Coronary artery (tissue), 2 donors: ENCODE measurements at regions not wholly inside any gene's neighbourhood (a gene's known extent, or its start where the extent isn't known, plus 50 kb on each side); places are given as distances from the start of the nearest gene placed in this dataset.
"Not testable (repeated sequence)": the region's sequence is repeated elsewhere in the genome, so short reads cannot be mapped to it uniquely, and the experiment has no call there.

Experiments
- DNase-seq: peaks from one replicate; pipeline ENCODE4 v3.0.0-alpha.2; 2017; ENCODE audit warnings: low spot score
- H3K27ac ChIP-seq, 2 donors: fragments of 200-600 bp; sonication (generic); one replicate each; pipeline ENCODE4 v1.5.1; 2016 to 2019
- H3K4me3 ChIP-seq: fragments of 200-600 bp; sonication (generic); 2 replicates; pipeline ENCODE4 v1.5.1; 2016; ENCODE audit warnings: mild to moderate bottlenecking, moderate library complexity
- TF ChIP-seq, protein P1 (sequence below): fragments of 200-600 bp; sonication (generic); IDR thresholded peaks from one replicate; pipeline ENCODE4 v1.5.1; 2019; ENCODE audit warnings: antibody characterized with exemption

GRCh38 chr11:134971381-134971780 lies 559.3 kb upstream of the B3GAT1 start:
- no peak overlapping the region for H3K4me3 ChIP-seq
- TF ChIP-seq, protein P1, sequence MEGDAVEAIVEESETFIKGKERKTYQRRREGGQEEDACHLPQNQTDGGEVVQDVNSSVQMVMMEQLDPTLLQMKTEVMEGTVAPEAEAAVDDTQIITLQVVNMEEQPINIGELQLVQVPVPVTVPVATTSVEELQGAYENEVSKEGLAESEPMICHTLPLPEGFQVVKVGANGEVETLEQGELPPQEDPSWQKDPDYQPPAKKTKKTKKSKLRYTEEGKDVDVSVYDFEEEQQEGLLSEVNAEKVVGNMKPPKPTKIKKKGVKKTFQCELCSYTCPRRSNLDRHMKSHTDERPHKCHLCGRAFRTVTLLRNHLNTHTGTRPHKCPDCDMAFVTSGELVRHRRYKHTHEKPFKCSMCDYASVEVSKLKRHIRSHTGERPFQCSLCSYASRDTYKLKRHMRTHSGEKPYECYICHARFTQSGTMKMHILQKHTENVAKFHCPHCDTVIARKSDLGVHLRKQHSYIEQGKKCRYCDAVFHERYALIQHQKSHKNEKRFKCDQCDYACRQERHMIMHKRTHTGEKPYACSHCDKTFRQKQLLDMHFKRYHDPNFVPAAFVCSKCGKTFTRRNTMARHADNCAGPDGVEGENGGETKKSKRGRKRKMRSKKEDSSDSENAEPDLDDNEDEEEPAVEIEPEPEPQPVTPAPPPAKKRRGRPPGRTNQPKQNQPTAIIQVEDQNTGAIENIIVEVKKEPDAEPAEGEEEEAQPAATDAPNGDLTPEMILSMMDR, result no peak
- DNase-seq, result no peak
- H3K27ac ChIP-seq, result no peak overlapping the region

DNA sequence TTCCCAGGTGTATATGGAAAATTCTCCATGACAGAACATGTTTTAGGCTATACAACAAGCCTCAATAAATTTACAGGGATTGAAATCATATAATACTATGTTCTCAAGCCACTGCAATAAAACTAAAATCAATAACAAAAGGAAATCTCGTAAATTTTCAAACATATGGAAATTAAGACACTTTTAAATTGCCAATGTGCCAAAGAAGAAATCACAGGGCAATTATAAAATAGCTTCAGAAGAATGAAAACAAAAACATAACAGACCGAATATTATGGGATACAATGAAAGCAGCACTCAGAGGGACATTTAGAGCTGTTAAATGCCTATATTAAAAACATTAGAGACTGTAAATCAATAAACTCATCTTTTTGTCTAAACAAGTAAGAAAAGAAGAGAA lies 555.7 kb upstream of the B3GAT1 start:
- TF ChIP-seq, protein P1, result no peak
- Histone ChIP-seq H3K4me3 (no peak overlapping the region), H3K27ac (no peak overlapping the region)
- no peak for DNase-seq

DNA sequence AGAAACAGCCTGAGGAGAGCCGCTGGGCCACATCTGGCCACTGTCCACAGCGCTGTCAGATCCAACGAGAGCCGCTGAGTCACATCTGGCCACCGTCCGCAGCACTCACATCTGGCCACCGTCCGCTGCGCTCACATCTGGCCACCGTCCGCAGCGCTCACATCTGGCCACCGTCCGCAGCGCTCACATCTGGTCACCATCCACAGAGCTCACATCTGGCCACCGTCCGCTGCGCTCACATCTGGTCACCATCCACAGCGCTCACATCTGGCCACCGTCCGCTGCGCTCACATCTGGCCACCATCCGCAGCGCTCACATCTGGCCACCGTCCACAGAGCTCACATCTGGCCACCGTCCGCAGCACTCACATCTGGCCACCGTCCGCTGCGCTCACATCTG lies 549.3 kb upstream of the B3GAT1 start:
- H3K27ac ChIP-seq, DNase-seq, H3K4me3 ChIP-seq: not testable (repeated sequence)

DNA sequence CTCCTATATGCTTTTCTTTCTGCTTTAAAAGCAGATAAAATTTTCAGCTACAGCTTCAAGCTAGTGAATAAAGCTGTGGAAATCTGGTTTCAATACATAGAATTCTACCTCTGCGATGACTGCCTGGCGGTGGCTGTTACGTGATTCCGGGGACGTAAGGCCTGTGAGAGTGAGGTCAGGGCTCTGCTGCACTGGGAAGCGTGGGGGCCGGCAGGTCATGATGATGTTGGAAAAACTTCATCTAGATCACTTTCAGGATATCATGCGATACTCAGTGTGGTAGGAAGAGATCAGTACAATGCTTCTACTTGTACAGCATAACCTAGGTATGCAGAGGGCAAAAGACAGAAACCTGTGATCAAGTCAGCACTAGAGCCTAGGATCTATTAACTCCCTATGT lies 546.8 kb upstream of the B3GAT1 start:
- TF ChIP-seq, protein P1, result no peak
- Histone ChIP-seq H3K27ac (no peak overlapping the region), H3K4me3 (no peak overlapping the region)
- no peak for DNase-seq

- H3K27ac ChIP-seq, result no peak overlapping the region
- TF ChIP-seq, protein P1, result no peak
- H3K4me3 ChIP-seq, result no peak overlapping the region
- DNase-seq, result no peak
These were observed 546.2 kb upstream of the B3GAT1 start for GRCh38 chr11:134958336-134958640.

- no peak for DNase-seq
- Histone ChIP-seq H3K4me3 (no peak overlapping the region), H3K27ac (no peak overlapping the region)
- TF ChIP-seq, protein P1, result no peak
These were observed 545.7 kb upstream of the B3GAT1 start for GRCh38 chr11:134957540-134958335.

DNA sequence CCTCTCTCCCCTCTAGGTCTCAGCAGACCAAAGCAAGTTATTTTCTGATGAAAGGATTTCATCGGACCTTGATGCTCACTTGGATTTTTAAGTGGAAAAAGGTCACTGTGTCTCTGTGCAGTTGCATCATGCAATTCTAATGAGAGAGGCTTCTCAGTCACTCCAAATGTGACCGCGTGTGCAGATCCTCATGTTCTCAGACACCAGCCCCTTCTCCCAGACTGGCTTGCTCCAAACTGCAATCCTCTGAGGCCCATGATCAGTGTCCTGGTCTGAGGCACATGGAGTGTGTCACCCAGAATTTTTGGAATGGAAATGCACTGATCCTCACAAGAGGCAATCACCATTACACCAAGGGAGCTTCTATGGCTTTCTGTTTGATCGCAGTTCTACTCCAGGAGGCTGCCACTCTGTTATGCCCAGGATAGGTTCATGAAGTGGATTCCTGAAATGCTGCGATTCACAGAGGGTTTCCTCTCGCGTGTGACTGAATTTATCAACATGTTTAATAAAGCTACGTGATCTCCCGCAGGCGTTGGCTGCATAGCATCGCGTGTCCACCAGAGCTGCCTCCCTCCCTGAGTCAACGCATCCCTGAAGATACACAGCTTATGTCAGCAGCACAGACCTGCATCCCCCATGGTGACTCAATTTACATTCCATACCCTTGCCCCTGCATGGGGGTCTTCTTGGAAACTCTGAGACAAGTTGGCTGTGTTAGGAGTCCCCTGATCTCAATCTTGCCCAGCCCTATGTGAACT lies 544.6 kb upstream of the B3GAT1 start:
- H3K27ac ChIP-seq, result no peak overlapping the region
- TF ChIP-seq, protein P1, result no peak
- no peak overlapping the region for H3K4me3 ChIP-seq
- no peak for DNase-seq

DNA sequence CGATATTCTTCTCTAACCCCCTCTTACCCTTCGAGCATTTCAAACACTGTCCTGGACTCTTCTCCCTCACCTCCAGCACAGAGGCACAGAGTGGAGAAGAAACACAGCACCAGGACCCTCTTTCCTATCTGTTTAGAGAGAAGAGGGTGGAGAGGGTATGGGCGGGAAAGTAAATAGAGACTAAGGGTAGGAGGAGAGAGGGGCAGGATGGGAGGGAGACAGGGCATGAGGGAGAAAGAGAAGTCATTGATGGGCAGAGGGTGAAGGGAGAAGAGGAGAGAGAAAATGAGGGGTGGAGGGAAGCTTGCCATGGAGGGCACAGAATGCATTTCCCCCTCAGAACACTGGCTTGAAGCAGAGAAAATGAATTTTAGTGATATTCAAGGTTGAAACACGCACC lies 543.9 kb upstream of the B3GAT1 start:
- not testable (repeated sequence) for H3K27ac ChIP-seq, H3K4me3 ChIP-seq, DNase-seq
